Caco-2 (cell line): ENCODE measurements at regions not wholly inside any gene's neighbourhood (a gene's known extent, or its start where the extent isn't known, plus 50 kb on each side); places are given as distances from the start of the nearest gene placed in this dataset.

Source experiments
- BruUV-seq: library from RNA; stranded (reverse); fragments of 400-500 nt; replicated peaks from 2 replicates; lab custom pipeline; 2021; lab: Mats Ljungman, UMichigan
- CTCF ChIA-PET: fragments of 300-600 bp; sonication (Branson Sonifier 250); formaldehyde crosslinking; loops from one replicate; lab custom pipeline; 2022; ENCODE audit warnings: antibody characterized with exemption; lab: Charles Lee
- POLR2A ChIA-PET: fragments of 300-600 bp; sonication (Branson Sonifier 250); formaldehyde crosslinking; loops from one replicate; lab custom pipeline; 2022; ENCODE audit warnings: antibody characterized with exemption; lab: Charles Lee
- DNase-seq, 2 experiments: peaks; one replicate each; pipeline versions ENCODE4 v3.0.0 to v3.0.0-alpha.2; 2020 to 2022
- H3K27me3 ChIP-seq: replicated peaks from 2 replicates; pipeline ENCODE4 v1.6.0; 2011; ENCODE audit warnings: low read length; ENCODE audit not compliant: control insufficient read depth, insufficient read depth
- H3K36me3 ChIP-seq: 2 replicates; pipeline ENCODE4 v1.5.1; 2011; ENCODE audit warnings: low read length; ENCODE audit not compliant: control insufficient read depth, insufficient read depth
- H3K4me1 ChIP-seq: fragments of 250-450 bp; sonication (Bioruptor Pico); 2 replicates; pipeline ENCODE4 v1.5.1; 2020; ENCODE audit warnings: mild to moderate bottlenecking
- H3K4me3 ChIP-seq: 2 replicates; pipeline ENCODE4 v1.5.1; 2011; ENCODE audit warnings: low read depth, mild to moderate bottlenecking, control low read depth, low read length
- H3K9me3 ChIP-seq: fragments of 250-450 bp; sonication (Bioruptor Pico); 2 replicates; pipeline ENCODE4 v1.5.1; 2020; ENCODE audit warnings: mild to moderate bottlenecking, moderate library complexity
- H3K27ac Mint-ChIP-seq: one replicate; pipeline ENCODE4 v1.8.0; 2022; ENCODE audit warnings: mixed read lengths; ENCODE audit not compliant: unreplicated experiment
- H3K27me3 Mint-ChIP-seq: one replicate; pipeline ENCODE4 v1.8.0; 2022; ENCODE audit warnings: mixed read lengths; ENCODE audit not compliant: insufficient read depth, unreplicated experiment
- H3K36me3 Mint-ChIP-seq: one replicate; pipeline ENCODE4 v1.8.0; 2022; ENCODE audit warnings: mild to moderate bottlenecking, mixed read lengths; ENCODE audit not compliant: insufficient read depth, unreplicated experiment
- H3K4me1 Mint-ChIP-seq: one replicate; pipeline ENCODE4 v1.8.0; 2022; ENCODE audit warnings: low read depth, mixed read lengths; ENCODE audit not compliant: unreplicated experiment
- H3K4me3 Mint-ChIP-seq: one replicate; pipeline ENCODE4 v1.8.0; 2022; ENCODE audit warnings: mild to moderate bottlenecking, moderate library complexity, mixed read lengths; ENCODE audit not compliant: unreplicated experiment
- H3K9me3 Mint-ChIP-seq: one replicate; pipeline ENCODE4 v1.8.0; 2022; ENCODE audit warnings: mixed read lengths; ENCODE audit not compliant: unreplicated experiment
- CTCF ChIP-seq, 2 experiments: fragments of 200-600 bp in 1 of 2; IDR thresholded peaks; 1 replicate in 1 of 2; 2 replicates in 1 of 2; pipeline versions ENCODE4 v1.5.1 to v1.8.0; 2011 to 2022; ENCODE audit warnings: antibody characterized with exemption in 1 of 2, control low read depth in 1 of 2, inconsistent platforms in 1 of 2, low read depth in 1 of 2, low read length in 1 of 2, mild to moderate bottlenecking in 1 of 2, moderate library complexity in 1 of 2; ENCODE audit not compliant: insufficient read depth in 1 of 2, severe bottlenecking in 1 of 2, unreplicated experiment in 1 of 2
- intact Hi-C: fragments of 100-400 bp; cut with micrococcal nuclease; formaldehyde crosslinking; loops from one replicate; pipeline ENCODE4 v1.10.0; 2022; ENCODE audit not compliant: unreplicated experiment

GRCh38 chr22:48545987-48546386 lies 1281.7 kb downstream of the BRD1 start:
- TF ChIP-seq CTCF (IDR thresholded peaks at IDR 0.05; ENCODE audit: insufficient read depth in 1 of 2, low read depth in 1 of 2, low read length in 1 of 2, severe bottlenecking in 1 of 2, unreplicated experiment in 1 of 2), result no peak
- Mint-ChIP-seq H3K27ac (no peak overlapping the region), H3K27me3 (peaks cover 15% of the 10 kb centered on the region), H3K4me3 (no peak overlapping the region), H3K4me1 (no peaks in the 10 kb centered on the region), H3K9me3 (peaks cover 16% of the 10 kb centered on the region), H3K36me3 (no peaks in the 10 kb centered on the region)
- H3K27me3 ChIP-seq, result no peaks in the 10 kb centered on the region
- no peaks in the 10 kb centered on the region for H3K4me1 ChIP-seq
- no peak overlapping the region for H3K4me3 ChIP-seq
- DNase-seq, result no peak
- no peaks in the 10 kb centered on the region for H3K9me3 ChIP-seq
- H3K36me3 ChIP-seq, result no peaks in the 10 kb centered on the region
- ChIA-PET POLR2A (no interaction called here), CTCF (no interaction called here)
- intact Hi-C loops, result no loop called here
- BruUV-seq, result no TSS peak

GRCh38 chr22:48541401-48542098 lies 1286.1 kb downstream of the BRD1 start:
- H3K27ac Mint-ChIP-seq, result no peak overlapping the region
- DNase-seq, result no peak
- POLR2A ChIA-PET, result no interaction called here
- CTCF ChIA-PET, result no interaction called here
- peaks cover 7% of the 10 kb centered on the region for H3K27me3 Mint-ChIP-seq
- H3K9me3 Mint-ChIP-seq, result peaks cover 16% of the 10 kb centered on the region
- no peaks in the 10 kb centered on the region for H3K36me3 Mint-ChIP-seq
- no peaks in the 10 kb centered on the region for H3K4me1 Mint-ChIP-seq
- Histone ChIP-seq H3K4me3 (no peak overlapping the region), H3K9me3 (no peaks in the 10 kb centered on the region), H3K36me3 (no peaks in the 10 kb centered on the region), H3K4me1 (no peaks in the 10 kb centered on the region), H3K27me3 (no peaks in the 10 kb centered on the region)
- BruUV-seq, result no TSS peak
- no peak overlapping the region for H3K4me3 Mint-ChIP-seq
- no peak for TF ChIP-seq CTCF (IDR thresholded peaks at IDR 0.05; ENCODE audit: insufficient read depth in 1 of 2, low read depth in 1 of 2, low read length in 1 of 2, severe bottlenecking in 1 of 2, unreplicated experiment in 1 of 2)
- intact Hi-C loops, result no loop called here

GRCh38 chr22:48539261-48539660 lies 1288.4 kb downstream of the BRD1 start:
- intact Hi-C loops, result no loop called here

More at GRCh38 chr22:48539261-48539660, 1288.4 kb downstream of the BRD1 start:
- Mint-ChIP-seq H3K9me3 (peaks cover 16% of the 10 kb centered on the region), H3K4me3 (no peak overlapping the region), H3K27me3 (peaks cover 5% of the 10 kb centered on the region), H3K4me1 (no peaks in the 10 kb centered on the region), H3K36me3 (no peaks in the 10 kb centered on the region), H3K27ac (no peak overlapping the region)
- no peaks in the 10 kb centered on the region for H3K4me1 ChIP-seq
- TF ChIP-seq CTCF (IDR thresholded peaks at IDR 0.05; ENCODE audit: insufficient read depth in 1 of 2, low read depth in 1 of 2, low read length in 1 of 2, severe bottlenecking in 1 of 2, unreplicated experiment in 1 of 2), result no peak
- CTCF ChIA-PET, result no interaction called here
- H3K36me3 ChIP-seq, result no peaks in the 10 kb centered on the region
- POLR2A ChIA-PET, result no interaction called here
- H3K4me3 ChIP-seq, result no peak overlapping the region
- no peak for DNase-seq
- no peaks in the 10 kb centered on the region for H3K9me3 ChIP-seq
- no peaks in the 10 kb centered on the region for H3K27me3 ChIP-seq
- no TSS peak for BruUV-seq
